Calu3 (cell line): ENCODE measurements at regions not wholly inside any gene's neighbourhood (a gene's known extent, or its start where the extent isn't known, plus 50 kb on each side); places are given as distances from the start of the nearest gene placed in this dataset.

Experiments
- BruUV-seq: library from RNA; stranded (reverse); fragments of 400-500 nt; replicated peaks from 2 replicates; lab custom pipeline; 2021; lab: Mats Ljungman, UMichigan
- CTCF ChIA-PET: fragments of 300-600 bp; sonication (Branson Sonifier 250); formaldehyde crosslinking; loops from one replicate; lab custom pipeline; 2022; ENCODE audit warnings: antibody characterized with exemption; lab: Charles Lee
- DNase-seq: peaks from one replicate; pipeline ENCODE4 v3.0.0; 2022
- H3K27ac Mint-ChIP-seq: one replicate; pipeline ENCODE4 v1.8.0; 2022; ENCODE audit warnings: mixed read lengths; ENCODE audit not compliant: unreplicated experiment
- H3K27me3 Mint-ChIP-seq: one replicate; pipeline ENCODE4 v1.8.0; 2022; ENCODE audit warnings: mixed read lengths; ENCODE audit not compliant: unreplicated experiment
- H3K36me3 Mint-ChIP-seq: one replicate; pipeline ENCODE4 v1.8.0; 2022; ENCODE audit warnings: mild to moderate bottlenecking, moderate library complexity, mixed read lengths; ENCODE audit not compliant: insufficient read depth, unreplicated experiment
- H3K4me1 Mint-ChIP-seq: one replicate; pipeline ENCODE4 v1.8.0; 2022; ENCODE audit warnings: mild to moderate bottlenecking, low read depth, mixed read lengths; ENCODE audit not compliant: unreplicated experiment
- H3K4me3 Mint-ChIP-seq: one replicate; pipeline ENCODE4 v1.8.0; 2022; ENCODE audit warnings: mild to moderate bottlenecking, low read depth, moderate library complexity, mixed read lengths; ENCODE audit not compliant: unreplicated experiment
- H3K9me3 Mint-ChIP-seq: one replicate; pipeline ENCODE4 v1.8.0; 2022; ENCODE audit warnings: low read depth, mixed read lengths; ENCODE audit not compliant: unreplicated experiment
- CTCF ChIP-seq: fragments of 200-600 bp; IDR thresholded peaks from one replicate; pipeline ENCODE4 v1.8.0; 2022; ENCODE audit warnings: antibody characterized with exemption; ENCODE audit not compliant: unreplicated experiment
- intact Hi-C: fragments of 100-400 bp; cut with micrococcal nuclease; formaldehyde crosslinking; loops from one replicate; pipeline ENCODE4 v1.10.0; 2022; ENCODE audit not compliant: unreplicated experiment

DNA sequence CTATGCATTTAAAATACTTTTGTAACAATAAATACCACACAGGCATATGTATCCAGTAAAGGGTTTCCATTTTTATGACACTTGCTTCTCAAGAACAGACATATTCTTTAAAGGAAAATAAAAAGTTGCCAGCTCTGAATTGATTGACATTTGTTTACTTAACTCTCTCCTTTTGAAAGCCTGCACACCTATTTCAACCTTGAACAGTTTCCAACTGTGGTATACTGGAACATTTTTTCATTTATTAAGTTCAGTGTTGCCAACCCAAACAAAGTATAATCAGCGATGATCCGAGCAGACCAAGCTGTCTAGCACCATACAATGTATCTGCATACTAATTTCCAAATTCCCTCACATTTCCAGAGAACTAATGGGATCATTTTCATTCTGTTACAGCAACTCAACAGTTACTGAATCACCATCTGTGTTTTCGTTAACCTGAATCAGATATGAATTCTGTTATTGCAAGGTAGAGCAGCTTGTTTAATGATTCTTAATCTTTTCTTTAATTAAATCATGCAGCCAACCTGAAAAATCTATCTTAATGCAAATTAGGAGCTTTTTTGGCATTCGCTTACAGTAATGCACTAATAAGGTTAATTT, 725.5 kb upstream of the ZEB2 start:
- intact Hi-C loops: no loop called here
- Mint-ChIP-seq H3K4me3 (no peak overlapping the region), H3K9me3 (no peaks in the 10 kb centered on the region), H3K4me1 (peaks cover 9% of the 10 kb centered on the region), H3K27me3 (no peaks in the 10 kb centered on the region), H3K27ac (no peak overlapping the region), H3K36me3 (no peaks in the 10 kb centered on the region)
- TF ChIP-seq CTCF: no peak
- BruUV-seq: no TSS peak
- no peak for DNase-seq
- CTCF ChIA-PET: no interaction called here

DNA sequence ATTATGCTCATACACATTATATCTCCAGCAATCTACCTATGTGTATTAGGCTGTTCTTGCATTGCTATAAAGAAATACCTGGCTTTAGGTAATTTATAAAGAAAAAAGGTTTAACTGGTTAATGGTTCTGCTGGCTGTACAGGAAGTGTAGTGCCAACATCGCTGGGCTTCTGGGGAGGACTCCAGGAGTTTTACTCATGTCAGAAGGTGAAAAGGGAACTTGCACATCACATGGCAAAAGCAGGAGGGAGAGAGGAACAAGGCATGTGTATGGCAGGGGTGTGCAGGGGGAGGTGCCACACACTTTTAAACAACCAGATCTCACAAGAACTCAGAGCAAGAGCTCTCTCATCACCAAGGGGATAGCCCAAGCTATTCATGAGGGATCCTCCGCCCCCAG, 715.4 kb upstream of the ZEB2 start:
- no peaks in the 10 kb centered on the region for H3K4me1 Mint-ChIP-seq
- no TSS peak for BruUV-seq
- DNase-seq: no peak
- no peak for TF ChIP-seq CTCF
- H3K27ac Mint-ChIP-seq: no peak overlapping the region
- intact Hi-C loops: no loop called here
- no peaks in the 10 kb centered on the region for H3K9me3 Mint-ChIP-seq
- no peak overlapping the region for H3K4me3 Mint-ChIP-seq
- H3K27me3 Mint-ChIP-seq: no peaks in the 10 kb centered on the region
- CTCF ChIA-PET: no interaction called here
- no peaks in the 10 kb centered on the region for H3K36me3 Mint-ChIP-seq

DNA sequence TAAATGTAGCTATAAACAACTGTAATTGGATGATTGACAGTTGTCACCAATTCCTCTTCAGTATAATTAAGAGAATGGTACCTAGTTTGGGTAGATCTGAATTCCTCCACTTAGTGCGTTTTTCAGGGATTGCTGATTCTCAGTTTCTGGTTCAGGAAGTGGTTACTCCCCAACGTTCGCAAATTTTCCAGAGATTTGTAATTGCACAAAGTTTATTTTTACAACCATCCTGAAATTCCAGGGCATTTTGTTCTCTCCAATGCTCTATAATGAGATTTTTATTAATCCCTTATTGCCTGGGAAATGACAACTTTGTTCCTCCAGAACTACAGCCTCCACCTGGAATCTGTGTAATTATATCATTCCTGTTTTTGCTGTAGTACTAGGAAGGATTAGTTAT, 710.6 kb upstream of the ZEB2 start:
- no peak overlapping the region for H3K27ac Mint-ChIP-seq

GRCh38 chr2:145228506-145228905, 708.6 kb upstream of the ZEB2 start:
- no peak for TF ChIP-seq CTCF
- CTCF ChIA-PET: no interaction called here
- intact Hi-C loops: no loop called here
- Mint-ChIP-seq H3K27me3 (no peaks in the 10 kb centered on the region), H3K36me3 (no peaks in the 10 kb centered on the region), H3K27ac (no peak overlapping the region), H3K9me3 (no peaks in the 10 kb centered on the region), H3K4me1 (no peaks in the 10 kb centered on the region), H3K4me3 (no peak overlapping the region)
- DNase-seq: no peak
- no TSS peak for BruUV-seq

More for the DNA sequence above, 710.6 kb upstream of the ZEB2 start:
- CTCF ChIA-PET: no interaction called here
- TF ChIP-seq CTCF: no peak
- no peaks in the 10 kb centered on the region for H3K27me3 Mint-ChIP-seq
- H3K4me3 Mint-ChIP-seq: no peak overlapping the region
- H3K4me1 Mint-ChIP-seq: no peaks in the 10 kb centered on the region
- H3K9me3 Mint-ChIP-seq: no peaks in the 10 kb centered on the region
- BruUV-seq: no TSS peak
- H3K36me3 Mint-ChIP-seq: no peaks in the 10 kb centered on the region
- intact Hi-C loops: no loop called here
- DNase-seq: no peak
